NCI-H2171 treated with DMSO at 0.1 percent for 48 hours (cell line): ENCODE measurements at regions not wholly inside any gene's neighbourhood (a gene's known extent, or its start where the extent isn't known, plus 50 kb on each side); places are given as distances from the start of the nearest gene placed in this dataset.

Experiments
- DNase-seq: peaks from one replicate; lab custom pipeline; 2025; lab: John Stamatoyannopoulos, UW

DNA sequence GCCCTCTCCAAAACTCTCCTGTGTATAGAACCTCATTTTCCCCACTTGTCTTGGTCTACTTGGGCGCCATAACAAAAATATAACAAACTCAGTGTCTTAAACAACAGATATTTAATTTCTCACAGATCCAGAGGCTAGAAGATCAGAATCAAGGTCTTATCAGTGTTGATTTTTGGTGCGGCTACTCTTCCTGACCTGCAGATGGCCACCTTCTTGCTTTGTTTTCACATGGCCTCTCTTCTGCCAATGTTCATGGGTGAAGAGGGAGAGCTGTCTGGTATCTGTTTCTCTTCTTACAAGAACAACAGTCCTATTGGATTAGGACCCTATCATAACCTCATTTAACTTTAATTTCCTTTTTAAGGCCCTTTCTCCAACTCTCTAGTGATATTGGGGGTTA lies 177.3 kb downstream of the PABPC4L start:
- DNase-seq = peak; percentile 11

DNA sequence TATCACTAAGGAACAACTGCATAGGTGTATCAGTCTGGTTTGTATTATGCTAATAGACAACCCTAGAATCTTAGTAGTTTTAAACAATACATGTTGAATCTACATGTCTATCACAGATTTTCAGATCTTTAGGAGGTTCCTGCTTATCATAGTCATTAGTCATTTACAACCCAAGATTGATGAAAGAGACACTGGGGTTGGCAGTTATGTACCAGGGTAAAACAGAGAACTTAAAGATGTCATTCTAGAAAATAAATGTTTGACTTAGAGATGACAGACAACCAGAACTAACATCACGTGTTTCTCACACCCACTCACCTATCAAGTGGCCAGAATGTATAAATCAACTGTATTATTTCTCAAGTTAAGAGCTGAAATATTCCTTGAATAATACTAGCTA lies 181.9 kb downstream of the PABPC4L start:
- no peak for DNase-seq

DNA sequence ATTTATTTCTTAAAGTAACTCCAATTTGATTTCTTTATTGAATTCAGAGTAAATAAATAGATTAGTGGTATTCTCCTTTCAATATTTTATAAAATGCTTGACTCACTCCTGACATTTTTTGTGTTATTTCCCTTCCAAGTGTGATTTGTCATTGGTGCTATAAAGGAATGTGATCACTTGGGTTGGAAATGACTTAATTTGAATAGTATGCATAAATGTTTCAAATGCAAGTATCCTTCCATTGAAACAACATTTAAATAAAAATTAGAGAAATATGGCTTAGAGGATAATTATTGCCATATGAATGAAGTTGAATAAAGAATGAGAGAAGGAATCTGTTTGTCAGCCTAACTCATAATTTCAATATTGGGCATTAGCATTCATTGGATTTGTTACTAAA lies 182.7 kb downstream of the PABPC4L start:
- DNase-seq = no peak

DNA sequence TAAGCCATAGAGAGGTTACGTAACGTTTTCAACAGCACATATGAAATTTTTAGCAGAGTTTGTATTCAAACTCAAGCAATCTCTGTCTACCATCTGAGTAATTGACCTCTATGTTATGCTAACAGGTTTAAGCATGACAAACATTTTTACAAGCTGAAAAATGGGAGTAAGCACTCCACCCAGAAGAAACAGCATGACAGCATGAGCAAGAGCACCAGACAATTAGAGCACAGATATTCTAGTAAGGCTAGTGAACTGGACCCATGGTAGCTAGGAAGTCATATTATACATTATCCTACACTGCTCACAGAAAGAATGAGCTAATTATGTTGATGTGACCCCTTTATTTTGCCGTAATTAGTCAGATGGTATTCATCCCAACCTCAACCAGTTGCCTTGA lies 200.5 kb downstream of the PABPC4L start:
- DNase-seq = no peak

DNA sequence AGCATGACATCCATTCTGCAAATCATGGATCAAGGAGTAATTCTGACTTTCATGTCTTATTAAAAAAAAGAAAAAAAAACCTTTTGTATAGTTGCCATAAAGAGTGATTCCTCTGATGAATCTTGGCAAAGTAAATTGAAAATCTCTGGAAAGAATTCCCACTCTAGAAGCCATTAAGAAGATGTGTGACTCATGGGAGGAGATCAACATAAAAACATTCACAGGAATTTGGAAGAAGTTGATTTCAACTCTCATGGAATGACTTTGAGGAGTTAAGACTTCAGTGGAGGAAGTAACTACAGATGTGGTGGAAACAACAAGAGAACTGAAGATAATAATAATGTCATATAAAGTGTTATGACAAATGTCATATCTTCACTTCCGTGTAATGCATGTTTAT lies 204.2 kb downstream of the PABPC4L start:
- no peak for DNase-seq

DNA sequence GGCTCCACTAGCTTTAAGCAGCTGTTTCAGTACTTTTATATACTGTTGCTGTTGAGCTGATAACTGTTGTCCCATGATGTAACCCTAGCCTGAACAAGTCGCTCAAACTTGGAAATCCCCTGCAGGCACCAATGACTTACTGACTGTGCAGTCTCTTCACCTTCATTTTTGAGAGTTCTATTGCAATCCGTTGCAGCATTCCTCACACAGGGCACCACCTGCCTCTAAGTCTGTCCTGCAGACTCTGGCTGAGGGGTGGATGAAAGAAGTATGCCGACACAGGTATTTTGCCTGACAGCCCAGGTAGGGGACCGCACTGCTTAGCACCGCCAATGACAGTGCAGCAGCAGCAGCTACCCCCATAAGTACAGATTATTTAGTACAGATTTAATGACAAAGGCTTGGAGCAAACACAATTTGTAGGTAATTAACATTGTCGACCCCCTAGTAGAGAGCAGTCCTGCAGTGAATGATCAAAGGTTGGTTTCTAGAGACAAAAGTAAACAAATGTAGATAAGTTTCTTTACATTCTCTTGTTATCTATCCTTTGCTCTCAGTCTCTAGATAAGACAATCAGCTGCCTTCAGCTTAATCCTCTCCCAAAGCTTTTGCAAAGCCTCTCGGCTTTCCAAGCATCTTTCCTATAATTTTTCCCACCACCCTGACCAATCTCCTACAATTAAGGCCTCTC lies 205.0 kb downstream of the PABPC4L start:
- DNase-seq = no peak

DNA sequence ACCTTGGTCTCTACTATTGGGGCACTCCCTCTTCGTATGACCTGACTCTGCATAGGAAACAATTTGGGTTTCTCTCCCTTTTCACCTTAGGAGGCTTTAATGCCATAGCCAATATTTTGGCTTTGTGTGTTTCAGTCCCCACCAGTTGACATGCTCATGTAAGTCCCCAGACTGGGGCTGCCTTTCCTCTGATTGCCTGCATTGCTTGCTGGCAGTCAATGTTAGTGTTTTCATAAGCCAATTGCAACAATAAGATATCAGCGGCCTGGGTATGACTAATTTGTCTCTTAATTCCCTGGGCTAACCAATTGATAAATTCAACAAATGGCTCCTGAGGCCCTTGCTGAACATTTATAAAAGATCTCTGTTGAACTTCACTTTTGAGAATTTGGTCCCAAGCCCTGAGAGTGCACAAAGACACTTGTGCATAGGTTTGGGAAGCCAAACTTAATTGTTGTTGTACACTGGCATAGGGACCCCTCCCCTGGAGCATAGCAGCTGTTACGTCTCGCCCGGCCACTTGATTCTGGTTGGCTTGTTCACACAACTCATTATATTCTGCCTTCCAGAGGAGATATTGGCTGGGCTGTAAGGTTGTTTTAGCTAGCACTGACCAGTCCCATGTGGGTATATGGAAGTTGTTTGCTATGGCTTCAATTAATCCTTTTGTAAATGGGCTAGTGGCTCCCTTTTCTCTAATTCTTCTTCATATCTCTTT lies 206.2 kb downstream of the PABPC4L start:
- DNase-seq = peak; percentile 1

DNA sequence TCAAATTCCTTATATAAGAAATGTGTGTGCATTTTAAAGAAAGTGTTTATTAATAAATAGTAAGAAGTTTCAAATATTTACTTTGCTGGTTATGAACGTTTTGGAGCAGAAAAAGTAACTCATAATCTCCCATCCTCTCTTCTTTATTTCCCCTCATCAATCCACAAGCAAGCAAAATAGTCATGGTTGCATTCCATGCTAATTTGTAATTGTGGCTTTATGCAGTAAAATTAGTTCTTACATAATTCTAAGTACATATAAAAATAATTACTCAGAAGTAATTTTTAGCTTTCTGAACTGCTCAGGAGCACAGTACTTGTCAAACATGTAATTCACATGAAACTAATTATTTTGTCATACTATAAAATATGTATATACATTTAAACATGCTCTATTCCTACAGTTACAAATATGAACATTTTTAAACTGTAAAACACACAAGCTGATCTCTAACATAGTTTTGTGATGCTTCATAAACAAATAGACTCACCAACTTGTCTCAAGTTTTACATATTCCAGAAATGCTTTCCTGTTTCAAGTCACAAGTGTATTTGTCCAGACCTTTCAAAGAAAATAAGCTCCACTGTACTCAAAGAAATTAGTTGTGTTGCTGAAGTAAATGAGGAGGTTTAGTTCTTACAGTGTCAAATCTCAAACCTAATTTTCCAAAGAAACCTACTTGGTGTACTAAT lies 218.9 kb downstream of the PABPC4L start:
- no peak for DNase-seq

DNA sequence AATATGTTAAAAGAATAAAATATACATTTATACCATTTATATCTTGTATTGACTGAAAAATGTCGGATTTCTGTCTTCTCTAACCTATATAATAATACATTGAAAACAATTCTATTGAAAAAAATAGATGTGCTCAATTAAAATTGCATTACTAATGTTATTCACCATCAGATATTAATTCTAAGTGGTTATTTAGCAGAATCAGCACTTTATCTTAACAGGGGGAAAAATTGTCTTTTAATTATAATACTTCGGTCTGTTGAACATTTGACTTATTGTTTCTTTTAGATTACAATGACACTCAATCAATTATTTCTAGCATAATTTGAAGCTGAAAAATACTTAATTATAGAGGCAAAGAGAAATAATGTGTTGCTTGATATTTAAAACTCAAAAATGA lies 220.3 kb downstream of the PABPC4L start:
- DNase-seq = no peak

DNA sequence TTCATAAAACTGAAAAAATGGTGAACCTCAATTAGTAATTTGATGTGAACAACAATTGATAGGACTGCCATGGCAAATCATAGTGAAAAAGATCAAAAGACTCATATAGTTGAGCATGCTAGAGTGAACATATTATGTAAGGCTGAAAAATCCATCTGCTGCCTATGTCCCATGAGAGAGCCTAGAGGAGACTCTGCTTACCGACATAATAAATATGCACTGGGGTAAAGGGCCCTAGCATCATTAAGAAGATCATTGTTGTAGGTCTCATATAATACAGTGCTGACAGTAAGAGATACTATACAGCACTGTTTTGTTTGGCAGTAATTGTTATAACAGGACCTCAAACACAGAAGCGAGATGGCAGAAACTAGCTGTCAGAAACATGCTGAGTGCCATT lies 229.0 kb downstream of the PABPC4L start:
- DNase-seq = peak; percentile 76

DNA sequence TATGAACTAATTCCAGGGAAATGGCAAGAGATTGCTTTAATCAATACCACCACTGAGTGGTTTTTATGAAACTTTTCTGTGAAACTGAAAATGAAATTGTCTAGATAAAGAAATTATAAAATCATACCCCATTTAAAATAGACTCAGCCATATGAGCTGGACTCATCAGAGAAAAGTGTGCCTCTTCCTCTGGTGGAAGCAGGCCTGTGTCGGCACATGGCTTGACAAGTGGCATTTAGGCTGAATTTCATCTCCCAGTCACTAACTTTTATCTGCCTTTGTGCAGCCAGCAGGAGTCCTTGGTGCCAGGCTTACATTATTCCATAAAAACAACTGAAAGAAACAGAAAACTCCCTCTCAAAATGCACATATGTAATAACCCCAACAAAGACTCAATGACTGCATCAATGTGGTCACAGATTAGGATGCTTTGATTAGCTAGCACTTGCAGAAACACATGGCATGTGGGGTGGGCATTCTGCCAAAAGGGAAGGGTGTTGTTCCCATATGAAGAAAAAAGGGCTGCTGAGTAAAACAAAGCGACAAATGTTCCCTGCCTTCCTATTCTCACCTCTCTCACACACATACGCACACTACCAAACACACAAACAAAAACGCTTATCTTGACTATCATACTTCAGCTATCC lies 232.3 kb downstream of the PABPC4L start:
- peak; percentile 82 for DNase-seq

DNA sequence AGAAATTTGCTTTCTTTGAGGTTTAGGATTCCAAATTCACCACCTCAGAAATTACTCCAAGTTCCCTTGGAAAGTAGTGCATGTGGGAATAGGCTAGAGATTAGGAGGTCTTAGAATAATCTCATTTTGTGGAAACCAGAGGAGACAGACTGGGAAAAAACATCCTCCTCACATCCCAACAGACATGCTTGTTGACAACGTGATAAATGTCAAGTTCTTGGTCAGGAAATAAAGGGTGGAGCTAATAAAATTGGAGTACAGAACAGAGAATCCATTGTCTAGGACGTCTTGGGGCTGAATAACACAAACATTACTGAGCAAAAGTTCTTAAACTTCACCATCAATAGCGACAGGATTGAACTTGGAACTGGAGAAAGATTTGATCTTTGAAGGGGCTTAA lies 233.4 kb downstream of the PABPC4L start:
- no peak for DNase-seq

DNA sequence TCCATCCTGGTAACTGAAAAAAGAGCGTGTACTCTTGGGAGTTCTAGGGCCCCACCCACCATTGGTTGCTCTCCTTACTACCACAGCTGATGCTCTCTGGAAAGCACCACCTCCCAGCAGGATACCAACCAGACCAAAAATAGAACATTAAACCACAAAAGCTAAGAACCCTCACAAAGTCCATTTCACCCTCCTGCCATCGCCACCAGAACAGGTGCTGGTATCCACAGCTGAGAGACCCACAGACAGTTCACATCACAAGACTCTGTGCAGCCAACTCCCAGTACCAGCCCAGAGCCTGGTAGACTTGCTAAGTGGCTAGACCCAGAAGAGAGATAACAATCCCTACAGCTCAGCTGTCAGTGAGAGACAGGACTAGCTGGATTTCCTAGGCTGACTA lies 240.6 kb downstream of the PABPC4L start:
- DNase-seq = no peak

DNA sequence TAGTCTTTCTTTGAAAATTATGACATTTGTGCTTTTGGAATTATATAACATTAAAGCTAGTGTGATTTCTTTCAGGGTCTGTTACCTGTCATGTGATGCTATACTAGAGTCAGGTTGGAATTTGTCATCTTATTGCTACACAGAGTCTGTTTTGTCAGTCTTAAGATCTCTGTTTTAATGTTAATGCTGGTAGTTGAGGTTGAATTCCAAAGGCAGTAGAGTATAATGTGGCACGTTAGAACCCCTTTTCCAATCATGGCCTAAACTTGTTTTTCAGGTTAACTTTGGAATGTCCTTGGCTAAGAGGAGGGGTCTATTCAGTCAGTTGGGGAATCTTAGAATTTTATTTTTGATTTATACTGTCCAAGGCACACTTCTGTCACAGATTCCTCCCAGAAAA lies 258.5 kb downstream of the PABPC4L start:
- no peak for DNase-seq

DNA sequence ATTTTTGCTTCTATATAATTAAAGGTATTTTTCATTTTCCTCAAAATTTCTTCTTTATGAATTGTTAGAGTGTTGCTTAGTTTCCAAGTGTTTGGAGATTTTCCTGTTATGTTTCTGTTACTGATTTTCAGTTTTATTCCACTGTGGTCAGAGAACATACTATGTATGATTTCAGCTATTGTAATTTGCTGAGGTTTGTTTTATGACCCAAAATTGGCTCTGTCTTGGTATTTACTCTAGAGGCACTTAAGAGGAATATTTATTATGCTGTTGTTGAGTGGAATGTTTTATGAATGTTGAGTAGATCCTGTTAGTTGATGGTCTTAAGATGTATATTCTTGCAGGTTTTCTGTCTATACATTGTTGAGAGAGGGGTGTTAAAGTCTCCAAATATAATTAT lies 263.5 kb downstream of the PABPC4L start:
- DNase-seq = no peak

DNA sequence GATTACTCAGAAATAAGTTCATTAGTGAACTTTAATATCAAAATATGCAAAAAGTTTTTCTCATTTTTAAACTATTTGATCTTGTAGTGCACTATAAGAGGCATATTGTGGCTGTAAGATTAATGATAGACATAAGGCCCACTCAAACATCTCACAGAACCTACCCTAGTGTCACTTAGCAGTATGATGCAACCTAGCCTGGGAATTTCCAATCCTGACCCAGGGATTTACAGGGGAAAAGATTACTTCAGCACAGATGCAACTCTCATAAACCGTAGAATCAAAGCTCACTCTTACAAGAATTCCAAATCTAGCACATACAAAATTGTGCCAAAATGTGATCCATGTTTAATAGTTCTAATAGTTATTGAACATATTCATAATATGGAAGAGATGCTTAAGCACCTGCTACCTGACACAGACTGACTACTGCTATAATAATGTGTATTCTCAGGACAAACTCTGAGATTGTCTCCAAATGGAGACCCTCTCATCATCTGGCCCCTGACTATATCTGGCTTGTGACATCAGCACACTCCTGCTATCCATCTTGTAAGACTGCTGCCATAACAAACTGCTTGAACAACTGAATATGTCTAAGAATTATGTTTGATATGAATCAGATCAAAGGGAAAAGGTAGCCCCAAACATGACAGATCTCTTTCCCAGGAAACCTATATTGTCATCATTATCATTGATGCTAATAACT lies 271.9 kb downstream of the PABPC4L start:
- DNase-seq = no peak

DNA sequence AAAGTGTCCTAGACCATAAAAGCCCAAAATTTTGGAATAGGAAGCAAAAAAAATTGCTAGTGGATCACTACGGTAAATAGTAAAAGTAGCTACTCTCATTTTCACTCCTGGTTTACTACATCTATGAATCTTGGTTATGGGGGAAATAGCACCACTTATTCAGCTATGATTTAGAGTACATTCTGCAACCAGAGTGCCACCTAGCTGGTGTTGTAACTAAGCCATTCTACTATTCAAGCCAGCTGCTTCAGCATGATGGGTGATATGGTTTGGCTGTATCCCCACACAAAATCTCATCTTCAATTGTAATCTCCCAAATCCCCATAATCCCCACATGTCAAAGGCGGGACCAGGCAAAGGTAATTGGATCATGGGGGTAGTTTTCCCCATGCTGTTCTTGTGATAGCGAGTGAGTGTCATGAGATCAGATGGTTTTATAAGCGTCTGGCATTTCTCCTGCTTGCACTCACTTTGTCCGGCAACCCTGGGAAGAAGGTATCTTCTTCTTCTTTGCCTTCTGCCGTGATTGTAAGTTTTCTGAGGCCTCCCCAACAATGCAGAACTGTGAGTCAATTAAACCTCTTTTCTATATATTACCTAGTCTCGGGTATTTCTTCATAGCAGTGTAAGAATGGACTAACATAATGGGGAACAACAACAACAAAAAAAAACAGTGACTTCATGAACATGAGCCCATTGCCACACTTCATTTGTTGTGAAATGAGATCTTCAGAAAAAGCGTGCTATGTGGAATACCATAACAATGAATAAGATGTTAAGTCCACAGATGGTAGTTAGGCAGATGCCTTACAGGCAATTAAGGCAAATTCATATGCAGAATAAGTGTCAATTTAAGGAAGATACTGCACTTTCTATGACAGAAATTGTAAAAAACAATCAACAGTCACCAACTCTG lies 280.1 kb downstream of the PABPC4L start:
- DNase-seq = no peak

DNA sequence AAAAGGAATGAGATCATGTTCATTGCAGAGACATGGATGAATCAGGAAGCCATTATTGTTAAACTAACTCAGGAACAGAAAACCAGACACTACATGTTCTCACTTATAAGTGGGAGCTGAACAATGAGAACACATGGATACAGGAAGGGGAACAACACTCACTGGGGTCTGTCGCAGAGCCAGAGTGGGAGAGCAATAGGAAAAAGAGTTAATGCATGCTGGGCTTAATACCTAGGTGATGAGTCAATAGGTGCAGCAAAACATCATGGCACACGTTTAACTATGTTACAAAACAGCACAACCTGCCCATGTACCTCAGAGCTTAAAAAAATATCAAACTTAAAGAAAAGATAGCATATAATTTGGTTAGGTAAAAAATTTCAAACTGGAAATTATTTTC lies 281.4 kb downstream of the PABPC4L start:
- no peak for DNase-seq

DNA sequence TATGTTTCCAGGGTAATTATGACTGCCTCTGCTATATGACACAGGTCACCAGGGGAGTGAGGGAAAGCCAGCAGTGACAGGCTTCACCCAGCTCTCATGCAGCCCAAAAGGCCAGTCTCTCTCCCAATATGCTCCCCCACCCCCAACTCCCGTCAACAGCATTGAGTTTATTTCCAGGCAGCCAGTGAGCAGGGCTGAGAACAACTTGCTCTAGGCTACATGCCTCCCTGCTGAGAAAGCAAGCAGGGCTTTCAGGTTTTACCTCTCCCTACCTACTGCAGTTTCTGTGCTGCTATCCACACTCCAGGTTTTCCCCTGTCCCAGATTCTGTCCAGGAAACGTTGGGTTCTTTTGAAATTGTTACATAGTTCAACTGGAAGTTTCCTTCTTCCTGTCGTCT lies 291.4 kb downstream of the PABPC4L start:
- DNase-seq = no peak

DNA sequence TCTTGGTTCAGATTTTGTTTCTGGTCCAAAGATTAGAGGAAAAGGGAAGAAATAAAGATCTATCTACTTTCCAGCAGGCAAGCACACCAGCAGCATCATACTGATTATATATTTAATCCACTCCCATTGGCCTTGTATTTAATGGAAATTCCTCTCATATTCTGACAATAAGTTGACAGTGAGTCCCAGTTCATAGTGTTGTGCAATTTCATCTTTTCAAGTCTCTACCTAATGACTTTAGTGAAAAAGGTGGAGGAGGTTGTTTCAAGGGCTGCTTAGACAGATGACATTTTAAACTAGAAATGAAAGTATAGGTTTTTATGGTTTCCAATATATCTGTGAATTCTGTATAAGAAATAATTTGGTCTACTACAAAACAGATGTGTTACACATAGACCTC lies 298.6 kb downstream of the PABPC4L start:
- no peak for DNase-seq

DNA sequence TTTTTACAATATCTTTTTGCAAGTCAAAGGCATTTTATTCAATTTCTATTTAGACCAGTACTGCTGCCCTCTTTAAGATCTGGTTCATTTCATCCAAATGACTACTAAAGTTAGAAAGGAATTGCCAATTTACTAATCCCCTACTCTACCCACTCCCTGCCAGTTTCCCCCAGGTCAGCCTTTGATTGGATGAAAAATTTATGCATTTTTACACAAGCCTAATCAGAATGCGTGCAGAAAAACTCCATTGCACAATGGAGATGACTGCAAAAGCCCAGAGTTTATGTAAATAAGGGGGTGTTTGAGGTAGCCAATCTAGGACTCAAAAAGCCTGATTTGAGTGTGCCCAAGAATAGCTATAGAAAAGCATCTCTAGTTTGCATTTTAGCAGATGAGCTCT lies 310.6 kb downstream of the PABPC4L start:
- no peak for DNase-seq
